LNCaP clone FGC (cell line): ENCODE measurements at regions not wholly inside any gene's neighbourhood (a gene's known extent, or its start where the extent isn't known, plus 50 kb on each side); places are given as distances from the start of the nearest gene placed in this dataset.

Source experiments
- DNase-seq: peaks from one replicate; pipeline ENCODE4 v3.0.0-alpha.2; 2011; ENCODE audit warnings: low read depth
- H3K4me3 ChIP-seq: 2 replicates; pipeline ENCODE4 v1.5.1; 2011; ENCODE audit warnings: mild to moderate bottlenecking, low read depth, low read length, control low read depth
- CTCF ChIP-seq: IDR thresholded peaks from 2 replicates; pipeline ENCODE4 v1.5.1; 2012; ENCODE audit warnings: mild to moderate bottlenecking; ENCODE audit not compliant: control insufficient read depth, insufficient read depth; ENCODE audit errors: extremely low read depth

GRCh38 chr1:209389975-209390374 lies 193.5 kb upstream of the CAMK1G start:
- no peak overlapping the region for H3K4me3 ChIP-seq
- no peak for TF ChIP-seq CTCF
- no peak for DNase-seq

DNA sequence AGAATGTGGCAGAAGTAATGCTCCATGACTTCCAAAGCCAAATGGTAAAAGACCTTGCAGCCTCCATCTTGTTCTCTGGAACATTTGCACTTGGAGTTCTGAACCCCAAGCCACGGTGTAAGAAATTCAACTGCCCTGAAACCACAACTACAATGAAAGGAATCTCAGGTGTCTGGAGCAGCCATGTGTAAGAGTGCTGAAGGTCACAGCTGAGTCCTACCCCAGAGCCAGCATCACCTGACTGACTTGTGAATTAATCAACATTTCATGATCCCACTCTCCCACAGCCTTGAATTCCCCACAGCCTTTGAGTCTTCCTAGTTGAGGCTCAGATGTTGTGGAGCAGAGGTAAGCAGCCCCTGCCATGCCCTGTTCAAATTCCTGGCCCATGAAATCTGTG lies 192.8 kb upstream of the CAMK1G start:
- TF ChIP-seq CTCF = no peak
- H3K4me3 ChIP-seq = no peak overlapping the region
- no peak for DNase-seq

DNA sequence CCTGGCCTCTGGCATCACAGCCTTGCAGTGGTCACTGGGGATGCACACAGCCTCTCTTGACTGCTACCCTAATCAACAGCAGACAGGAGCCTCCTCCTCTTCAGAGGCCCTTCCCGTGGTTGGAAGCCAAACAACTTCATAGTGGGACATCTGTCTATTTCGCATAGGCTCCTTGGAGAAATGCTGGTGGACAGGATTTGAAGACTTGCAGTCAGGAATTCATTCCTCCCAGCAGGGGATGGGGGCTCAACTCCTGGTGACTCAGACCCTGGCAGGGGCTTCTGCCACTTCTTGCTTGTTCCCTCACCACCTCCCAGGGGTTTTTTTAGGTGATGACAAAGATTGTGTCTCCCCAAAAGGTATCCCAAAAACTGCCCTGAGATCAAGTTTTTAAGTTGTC lies 191.7 kb upstream of the CAMK1G start:
- no peak for DNase-seq
- no peak overlapping the region for H3K4me3 ChIP-seq
- TF ChIP-seq CTCF = no peak

DNA sequence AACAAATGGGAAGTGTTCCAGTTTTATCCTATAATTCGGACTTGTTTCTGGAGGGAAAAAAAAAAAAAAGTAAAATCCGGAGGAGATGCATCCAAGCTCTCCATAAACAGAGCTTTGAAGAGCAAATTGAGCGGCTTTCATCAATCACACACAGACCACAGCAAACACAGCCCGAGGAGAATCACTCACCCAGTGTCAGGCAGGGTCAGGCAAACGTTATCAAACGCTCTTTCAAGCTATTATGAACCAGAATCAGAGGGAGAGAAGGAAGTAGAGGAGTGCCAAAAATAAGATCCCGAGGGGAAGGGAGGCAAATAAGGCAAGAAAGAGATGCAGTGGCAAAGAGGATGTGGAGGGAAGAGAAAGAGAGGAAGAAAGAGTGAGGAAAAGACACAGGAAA lies 188.3 kb upstream of the CAMK1G start:
- TF ChIP-seq CTCF = no peak
- no peak overlapping the region for H3K4me3 ChIP-seq
- no peak for DNase-seq

DNA sequence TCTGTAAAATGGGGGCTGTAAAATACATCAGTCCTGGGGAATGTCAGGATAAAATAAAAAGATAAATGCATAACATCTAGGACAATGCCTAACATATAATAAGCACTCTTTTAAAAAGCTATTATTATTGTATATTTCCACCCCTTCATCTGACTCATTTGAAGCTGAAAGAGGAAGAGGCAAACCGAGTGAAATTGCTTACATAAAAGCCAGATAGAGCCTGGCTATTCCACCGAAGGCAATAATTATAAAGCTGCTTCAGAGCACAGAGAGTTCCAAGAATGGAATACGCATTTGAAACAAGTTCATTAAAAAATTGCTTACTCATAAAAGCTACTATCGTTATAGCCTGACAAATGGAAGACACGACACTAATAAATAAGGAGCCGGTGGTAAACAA lies 186.1 kb upstream of the CAMK1G start:
- H3K4me3 ChIP-seq = no peak overlapping the region
- TF ChIP-seq CTCF = no peak
- no peak for DNase-seq

GRCh38 chr1:209397910-209398309 lies 185.6 kb upstream of the CAMK1G start:
- DNase-seq = no peak
- H3K4me3 ChIP-seq = no peak overlapping the region
- TF ChIP-seq CTCF = no peak

DNA sequence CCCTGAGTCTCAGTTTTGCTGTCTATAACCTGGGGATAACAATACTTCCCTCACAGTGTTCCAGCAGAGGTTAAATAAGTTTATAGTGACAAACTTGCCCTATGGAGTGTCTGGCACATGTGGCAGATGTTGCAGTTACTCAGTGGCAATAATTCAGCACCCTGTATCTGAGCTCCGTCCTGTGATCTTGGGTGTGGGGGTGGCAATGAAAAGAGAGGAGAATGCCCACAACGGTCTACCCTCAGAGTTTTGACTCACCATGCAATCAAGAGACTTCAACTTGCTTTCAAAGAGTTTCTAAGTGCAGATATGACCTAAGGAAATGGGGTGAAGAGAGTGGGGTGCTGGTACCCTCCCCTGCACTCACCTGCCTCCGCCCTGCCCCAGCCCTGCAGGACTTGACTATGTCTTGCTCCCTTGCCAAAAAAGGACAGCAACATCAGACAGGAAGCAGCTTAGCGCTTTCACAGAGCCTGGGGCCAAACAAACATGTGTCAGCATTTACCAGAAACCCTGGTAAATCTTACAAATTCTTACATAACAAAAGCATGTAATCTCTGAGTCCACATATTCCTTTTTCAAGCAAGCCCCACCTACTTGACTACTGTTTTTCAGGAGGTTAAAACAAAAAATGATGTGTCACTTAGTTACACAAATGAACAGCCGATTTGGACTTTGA lies 185.1 kb upstream of the CAMK1G start:
- no peak overlapping the region for H3K4me3 ChIP-seq
- peak; percentile 11 for DNase-seq
- no peak for TF ChIP-seq CTCF
